Heart left ventricle (tissue), 16 donors: ENCODE measurements at regions not wholly inside any gene's neighbourhood (a gene's known extent, or its start where the extent isn't known, plus 50 kb on each side); places are given as distances from the start of the nearest gene placed in this dataset.

Source experiments
- ATAC-seq, 4 donors: fragments of 200-7000 bp; cut with Tn5 transposase; one replicate each; pipeline ENCODE4 v1.9.1; 2020 to 2022; ENCODE audit warnings: moderate library complexity in 4 of 4, mild to moderate bottlenecking in 3 of 4, moderate number of reproducible peaks in 1 of 4
- DNase-seq, 5 donors: peaks; one replicate each; pipeline ENCODE4 v3.0.0-alpha.2; 2020
- H3K27ac ChIP-seq, 12 donors: fragments of 200-600 bp; sonication (generic) in 4 of 12; one replicate each; pipeline versions ENCODE4 v1.5.0 to v1.8.0; 2016 to 2022; ENCODE audit warnings: mild to moderate bottlenecking in 2 of 12
- H3K27me3 ChIP-seq, 9 donors: fragments of 200-600 bp; sonication (generic) in 2 of 9; one replicate each; pipeline versions ENCODE4 v1.5.1 to v1.8.0; 2016 to 2022; ENCODE audit warnings: mild to moderate bottlenecking in 3 of 9
- H3K36me3 ChIP-seq, 9 donors: fragments of 200-600 bp; sonication (generic) in 2 of 9; one replicate each; pipeline versions ENCODE4 v1.5.0 to v1.8.0; 2018 to 2022; ENCODE audit warnings: mild to moderate bottlenecking in 2 of 9
- H3K4me1 ChIP-seq, 12 donors: fragments of 200-600 bp; sonication (generic) in 4 of 12; one replicate each; pipeline versions ENCODE4 v1.5.0 to v1.8.0; 2016 to 2022; ENCODE audit warnings: mild to moderate bottlenecking in 3 of 12
- H3K4me3 ChIP-seq, 12 donors: fragments of 200-600 bp; sonication (generic) in 4 of 12; one replicate each; pipeline versions ENCODE4 v1.5.0 to v1.8.0; 2017 to 2022; ENCODE audit warnings: mild to moderate bottlenecking in 9 of 12, moderate library complexity in 4 of 12
- H3K9me3 ChIP-seq, 12 donors: fragments of 200-600 bp; sonication (generic) in 4 of 12; one replicate each; pipeline versions ENCODE4 v1.5.0 to v1.8.0; 2016 to 2022; ENCODE audit warnings: mild to moderate bottlenecking in 1 of 12
- POLR2A ChIP-seq, 2 donors: fragments of 450-650 bp; IDR thresholded peaks; one replicate each; pipeline ENCODE4 v1.6.1; 2017; ENCODE audit warnings: antibody characterized with exemption in 2 of 2, mild to moderate bottlenecking in 2 of 2, moderate library complexity in 2 of 2
- WGBS, 4 donors: extraction: QIAGEN DNeasy Blood & Tissue Kit in 2 of 4; methylation state at CpG; one replicate each; pipeline versions ENCODE4 v1.1.5 to v1.1.7; 2013 to 2018; 5-methylcytosine and 5-hydroxymethylcytosine counted together
- intact Hi-C, 10 donors: fragments of 100-400 bp; cut with DNase I; formaldehyde crosslinking; loops; one replicate each; pipeline versions ENCODE4 v1.11.1 to v1.14.2; 2022
- TF ChIP-seq, protein P1 (sequence below), 12 donors: fragments of 200-600 bp; sonication (generic) in 4 of 12; IDR thresholded peaks; one replicate each; pipeline versions ENCODE4 v1.5.0 to v1.8.0; 2018 to 2022; ENCODE audit warnings: antibody characterized with exemption in 12 of 12, mild to moderate bottlenecking in 5 of 12
- donor health status: ischemic (EF 13 %, LVEDD 7.1; RV severe dilation, severe dysfunction).
- donor health status: healthy with polysubstance abuse.
- donor health status: DM: no; HTN: yes; CAD: no.
- donor health status: DM: no; HTN: no; CAD: no.
- donor health status: ischemic (EF 25% LVEDD 6.9; RV normal size, moderate dysfunction).
- donor health status: ischemic (EF 25% LVEDD 5.7; RV mildly dilated, moderate dysfunction).
- donor health status: healthy.
- donor health status: DM: yes; HTN: yes; CAD: no.
- donor health status: ischemic (EF 35%, LVEDD 5.7; RV mildly dilated, moderate dysfunction).
- donor health status: nonischemic (EF 11% LVEDD 7.7; RV severe dilation, severe dysfunction).
- donor health status: DM: yes; HTN: yes; CAD: no.
- donor health status: PGD.
- donor health status: ischemic (EF 29% LVEDD 5.4; RV normal size, mild dysfunction).
- donor health status: nonischemic (EF 23%, LVEDD 6.1; RV moderate dilation, normal function).

DNA sequence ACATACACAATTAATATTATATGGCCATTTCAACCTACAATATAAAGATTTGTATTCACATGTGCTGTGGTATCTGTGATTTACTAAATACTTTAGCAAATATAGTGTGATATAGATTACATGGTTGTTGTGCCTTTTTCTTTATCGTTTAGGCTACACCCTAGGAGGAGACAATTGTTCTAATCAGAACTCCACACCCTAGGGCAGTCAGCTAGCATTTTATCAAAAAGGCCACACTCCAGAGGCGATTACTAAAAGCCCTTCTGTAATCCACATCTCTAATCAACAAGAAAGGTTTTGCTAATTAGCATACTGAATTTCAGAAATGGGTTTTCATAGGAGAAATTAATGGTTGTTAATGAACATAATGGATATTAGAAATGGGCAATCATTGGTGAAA lies 319.5 kb upstream of the NOCT start:
- no peak overlapping the region for H3K27ac ChIP-seq
- no peak for ATAC-seq
- TF ChIP-seq, protein P1, sequence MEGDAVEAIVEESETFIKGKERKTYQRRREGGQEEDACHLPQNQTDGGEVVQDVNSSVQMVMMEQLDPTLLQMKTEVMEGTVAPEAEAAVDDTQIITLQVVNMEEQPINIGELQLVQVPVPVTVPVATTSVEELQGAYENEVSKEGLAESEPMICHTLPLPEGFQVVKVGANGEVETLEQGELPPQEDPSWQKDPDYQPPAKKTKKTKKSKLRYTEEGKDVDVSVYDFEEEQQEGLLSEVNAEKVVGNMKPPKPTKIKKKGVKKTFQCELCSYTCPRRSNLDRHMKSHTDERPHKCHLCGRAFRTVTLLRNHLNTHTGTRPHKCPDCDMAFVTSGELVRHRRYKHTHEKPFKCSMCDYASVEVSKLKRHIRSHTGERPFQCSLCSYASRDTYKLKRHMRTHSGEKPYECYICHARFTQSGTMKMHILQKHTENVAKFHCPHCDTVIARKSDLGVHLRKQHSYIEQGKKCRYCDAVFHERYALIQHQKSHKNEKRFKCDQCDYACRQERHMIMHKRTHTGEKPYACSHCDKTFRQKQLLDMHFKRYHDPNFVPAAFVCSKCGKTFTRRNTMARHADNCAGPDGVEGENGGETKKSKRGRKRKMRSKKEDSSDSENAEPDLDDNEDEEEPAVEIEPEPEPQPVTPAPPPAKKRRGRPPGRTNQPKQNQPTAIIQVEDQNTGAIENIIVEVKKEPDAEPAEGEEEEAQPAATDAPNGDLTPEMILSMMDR (IDR thresholded peaks at IDR 0.05): no peak
- TF ChIP-seq POLR2A (IDR thresholded peaks at IDR 0.05): no peak
- 62 to 75% (median 72%) methylated on average over 2 of the region's 2 CpGs for WGBS, 4 donors
- DNase-seq: no peak
- H3K27me3 ChIP-seq: no peaks in the 10 kb centered on the region
- H3K9me3 ChIP-seq: no peaks in the 10 kb centered on the region
- no peaks in the 10 kb centered on the region for H3K36me3 ChIP-seq
- peaks cover 0 to 5% (median 0%) of the 10 kb centered on the region in 12 donors for H3K4me1 ChIP-seq
- intact Hi-C loops: no loop called here
- no peak overlapping the region for H3K4me3 ChIP-seq

GRCh38 chr4:138693526-138693925 lies 322.1 kb upstream of the NOCT start:
- Histone ChIP-seq H3K4me1 (peaks cover 0 to 5% (median 0%) of the 10 kb centered on the region in 12 donors), H3K4me3 (no peak overlapping the region), H3K9me3 (no peaks in the 10 kb centered on the region), H3K27me3 (no peaks in the 10 kb centered on the region), H3K27ac (no peak overlapping the region), H3K36me3 (no peaks in the 10 kb centered on the region)
- TF ChIP-seq POLR2A (IDR thresholded peaks at IDR 0.05): no peak
- TF ChIP-seq, protein P1 (IDR thresholded peaks at IDR 0.05): no peak
- ATAC-seq (no peak), DNase-seq (no peak)
- 63 to 75% (median 72%) methylated on average over 3 of the region's 3 CpGs for WGBS, 4 donors
- intact Hi-C loops: no loop called here

DNA sequence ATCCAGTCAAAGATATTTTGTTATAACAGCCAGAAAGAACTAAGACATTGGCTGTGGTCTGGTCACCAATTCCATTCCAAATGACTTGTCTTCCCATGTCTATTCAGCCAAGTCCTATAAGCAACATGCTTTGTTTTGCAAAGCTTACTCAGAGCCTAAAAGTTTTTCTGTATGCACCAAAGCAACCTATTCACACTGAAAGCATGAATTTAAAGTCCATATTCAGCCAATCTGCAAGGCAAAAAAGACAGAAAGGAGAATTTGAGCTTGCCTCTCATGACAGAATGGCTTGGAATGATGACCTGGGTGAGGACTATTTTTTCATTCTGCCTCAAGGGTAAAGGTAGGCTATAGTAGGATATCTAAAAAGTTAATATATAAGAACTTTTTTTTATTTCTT lies 323.2 kb upstream of the NOCT start:
- intact Hi-C loops: no loop called here
- no peaks in the 10 kb centered on the region for H3K4me1 ChIP-seq
- no peak for DNase-seq
- no peak for ATAC-seq
- no peak overlapping the region for H3K4me3 ChIP-seq
- H3K27me3 ChIP-seq: no peaks in the 10 kb centered on the region
- TF ChIP-seq POLR2A (IDR thresholded peaks at IDR 0.05): no peak
- TF ChIP-seq, protein P1 (IDR thresholded peaks at IDR 0.05): no peak
- H3K36me3 ChIP-seq: no peaks in the 10 kb centered on the region
- no peaks in the 10 kb centered on the region for H3K9me3 ChIP-seq
- H3K27ac ChIP-seq: no peak overlapping the region

DNA sequence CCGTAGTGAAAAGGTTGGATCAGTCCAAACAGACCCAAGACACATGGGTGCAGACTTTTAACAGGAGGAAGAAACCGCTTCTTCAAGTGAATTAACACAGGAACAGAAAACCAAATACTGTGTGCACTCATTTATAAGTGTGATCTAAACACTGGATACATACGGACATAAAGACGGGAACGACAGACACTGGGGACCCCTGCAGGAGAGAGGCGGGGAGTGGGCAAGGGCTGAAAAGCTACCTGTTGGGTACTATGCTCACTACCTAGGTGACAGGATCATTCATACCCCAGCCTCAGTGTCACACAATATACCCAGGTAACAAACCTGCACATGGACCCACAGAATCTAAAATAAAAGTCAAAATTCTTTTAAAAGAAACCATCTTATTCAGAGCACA lies 326.0 kb upstream of the NOCT start:
- Histone ChIP-seq H3K27ac (no peak overlapping the region), H3K9me3 (peaks cover 0 to 2% (median 0%) of the 10 kb centered on the region in 12 donors), H3K4me3 (no peak overlapping the region), H3K4me1 (peaks cover 0 to 10% (median 0%) of the 10 kb centered on the region in 12 donors), H3K36me3 (no peaks in the 10 kb centered on the region), H3K27me3 (no peaks in the 10 kb centered on the region)
- WGBS, 4 donors: 89 to 93% (median 90%) methylated on average over 6 of the region's 6 CpGs
- intact Hi-C loops: loop anchor here in 8 of 10 donors (5.0 to 10.0 kb wide), 6 partner anchors 175 to 1565 kb away; no protein-coding TSS in a partner anchor
- no peak for TF ChIP-seq POLR2A (IDR thresholded peaks at IDR 0.05)
- TF ChIP-seq, protein P1 (IDR thresholded peaks at IDR 0.05): no peak
- DNase-seq: no peak
- ATAC-seq: no peak
